22Rv1 (cell line): ENCODE measurements at regions not wholly inside any gene's neighbourhood (a gene's known extent, or its start where the extent isn't known, plus 50 kb on each side); places are given as distances from the start of the nearest gene placed in this dataset.

Source experiments
- CTCF ChIP-seq: fragments of 450-650 bp; IDR thresholded peaks from 2 replicates; pipeline ENCODE4 v1.5.1; 2017; ENCODE audit warnings: mild to moderate bottlenecking
- ZFX ChIP-seq: fragments of 450-650 bp; IDR thresholded peaks from 2 replicates; pipeline ENCODE4 v1.6.1; 2017; ENCODE audit warnings: antibody characterized with exemption, borderline replicate concordance

- no peak for TF ChIP-seq CTCF
- TF ChIP-seq ZFX = no peak
These were observed 231.3 kb upstream of the S100G start for GRCh38 chrX:16418650-16419049.
